MG63 (cell line): ENCODE measurements at regions not wholly inside any gene's neighbourhood (a gene's known extent, or its start where the extent isn't known, plus 50 kb on each side); places are given as distances from the start of the nearest gene placed in this dataset.
"Not testable (repeated sequence)": the region's sequence is repeated elsewhere in the genome, so short reads cannot be mapped to it uniquely, and the experiment has no call there.

Experiments
- DNase-seq: peaks from one replicate; pipeline ENCODE4 v3.0.0-alpha.2; 2020
- H3K27me3 ChIP-seq: fragments of 250-450 bp; sonication (Bioruptor Pico); 2 replicates; pipeline ENCODE4 v1.5.1; 2020; ENCODE audit warnings: mild to moderate bottlenecking, moderate library complexity
- H3K36me3 ChIP-seq: fragments of 250-450 bp; sonication (Bioruptor Pico); 2 replicates; pipeline ENCODE4 v1.5.1; 2020; ENCODE audit warnings: mild to moderate bottlenecking, moderate library complexity
- H3K4me3 ChIP-seq: fragments of 250-450 bp; sonication (Bioruptor Pico); 2 replicates; pipeline ENCODE4 v1.5.1; 2020; ENCODE audit warnings: mild to moderate bottlenecking, moderate library complexity
- H3K9me3 ChIP-seq: fragments of 250-450 bp; sonication (Bioruptor Pico); 2 replicates; pipeline ENCODE4 v1.5.1; 2020; ENCODE audit warnings: mild to moderate bottlenecking, moderate library complexity

DNA sequence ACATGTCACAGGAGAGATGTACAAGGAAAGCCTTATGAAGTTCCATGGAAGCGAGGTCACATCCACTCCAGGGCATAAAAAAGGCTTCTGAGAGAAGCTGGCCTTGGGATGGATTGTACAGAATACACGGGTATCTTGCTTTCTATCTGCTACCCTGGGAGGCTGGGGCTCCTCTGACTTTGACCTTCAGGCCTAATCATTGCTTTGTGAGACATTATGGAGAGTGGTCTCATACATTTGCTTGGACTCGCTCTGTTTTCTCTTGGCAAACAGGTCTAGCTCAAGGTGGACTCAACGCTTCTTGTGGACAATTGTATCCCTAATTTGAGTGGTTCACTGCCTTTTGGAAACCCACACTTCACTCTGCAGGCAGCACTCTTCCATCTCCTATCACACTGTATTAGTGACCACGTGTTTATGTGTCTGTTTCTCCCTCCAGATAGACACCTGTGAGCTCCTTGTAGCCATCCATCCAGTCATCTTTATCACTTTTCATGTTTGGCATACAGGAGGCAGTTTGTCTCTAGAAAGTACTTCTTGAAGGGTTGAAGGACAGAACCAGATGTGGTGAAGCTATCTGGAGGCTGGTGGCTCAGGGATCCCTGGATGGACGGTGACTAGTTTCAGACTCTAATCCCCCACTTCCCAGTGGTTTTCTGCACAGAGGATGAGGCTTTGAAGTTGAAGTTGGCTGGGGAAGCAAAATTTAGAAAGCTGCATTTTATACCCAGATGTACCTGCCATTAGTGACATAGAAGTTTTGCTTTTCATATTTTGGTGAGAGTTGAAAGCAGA is 267.8 kb downstream of the CYRIA start:
- no peaks in the 10 kb centered on the region for H3K27me3 ChIP-seq
- H3K9me3 ChIP-seq = no peaks in the 10 kb centered on the region
- H3K4me3 ChIP-seq = no peak overlapping the region
- no peaks in the 10 kb centered on the region for H3K36me3 ChIP-seq
- no peak for DNase-seq

DNA sequence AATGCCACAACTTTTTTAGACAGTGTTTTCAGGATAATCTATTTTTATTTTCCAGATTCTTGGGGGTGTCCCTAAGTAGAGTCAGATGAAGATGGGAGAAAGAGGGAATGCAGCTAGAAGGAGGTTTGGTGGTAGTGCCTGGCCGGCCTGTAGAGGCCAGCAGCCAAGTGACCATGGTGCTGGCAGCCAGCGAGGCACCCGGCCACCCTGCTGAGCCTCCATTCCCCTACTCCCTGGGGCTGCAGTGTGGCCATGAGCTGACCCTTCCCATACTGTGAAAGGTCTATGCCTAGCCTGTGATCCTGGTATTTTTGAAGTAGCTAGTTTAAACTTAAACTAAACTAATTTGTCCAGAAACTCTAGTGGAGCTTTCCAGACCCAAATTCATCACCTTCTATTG is 268.6 kb downstream of the CYRIA start:
- H3K4me3 ChIP-seq = no peak overlapping the region
- DNase-seq = no peak
- no peaks in the 10 kb centered on the region for H3K27me3 ChIP-seq
- H3K36me3 ChIP-seq = no peaks in the 10 kb centered on the region
- H3K9me3 ChIP-seq = no peaks in the 10 kb centered on the region

DNA sequence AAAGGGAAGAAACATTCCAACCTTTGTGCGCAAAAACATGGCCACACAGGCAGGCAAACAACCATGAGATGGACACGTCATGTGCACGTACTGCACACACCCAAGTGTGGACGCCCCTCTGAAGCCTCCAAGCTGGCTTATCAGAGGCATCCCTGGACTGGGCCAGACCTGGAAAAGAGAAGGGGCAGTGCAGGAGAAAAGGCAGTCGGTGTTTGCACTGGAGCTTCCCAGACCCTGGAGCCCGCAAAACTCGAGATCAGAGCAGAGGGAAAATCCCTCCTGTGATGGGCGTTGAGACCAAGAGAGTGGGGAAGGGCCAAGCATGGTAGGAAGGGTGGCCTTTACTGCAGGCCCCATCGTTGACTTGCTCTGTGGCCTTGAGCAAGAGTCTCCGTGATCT is 269.5 kb downstream of the CYRIA start:
- no peak for DNase-seq
- no peaks in the 10 kb centered on the region for H3K9me3 ChIP-seq
- no peaks in the 10 kb centered on the region for H3K27me3 ChIP-seq
- H3K36me3 ChIP-seq = no peaks in the 10 kb centered on the region
- no peak overlapping the region for H3K4me3 ChIP-seq

DNA sequence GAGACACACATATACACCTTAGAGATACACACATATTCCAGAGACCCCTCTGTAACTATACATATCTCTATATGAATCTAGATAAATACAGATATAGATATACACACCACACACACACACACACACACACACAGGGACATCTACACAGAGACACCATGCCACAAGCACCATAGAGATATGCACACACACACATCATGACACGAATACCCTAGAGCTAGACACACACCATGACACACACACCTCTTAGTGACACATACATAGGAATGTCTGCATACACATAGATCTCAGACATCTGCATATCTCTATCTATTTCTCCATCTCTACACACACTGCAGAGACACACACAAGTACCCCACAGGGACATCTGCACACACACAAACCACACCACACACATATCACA is 270.0 kb downstream of the CYRIA start:
- Histone ChIP-seq H3K9me3 (no peaks in the 10 kb centered on the region), H3K27me3 (no peaks in the 10 kb centered on the region), H3K36me3 (no peaks in the 10 kb centered on the region), H3K4me3 (no peak overlapping the region)
- DNase-seq = no peak

DNA sequence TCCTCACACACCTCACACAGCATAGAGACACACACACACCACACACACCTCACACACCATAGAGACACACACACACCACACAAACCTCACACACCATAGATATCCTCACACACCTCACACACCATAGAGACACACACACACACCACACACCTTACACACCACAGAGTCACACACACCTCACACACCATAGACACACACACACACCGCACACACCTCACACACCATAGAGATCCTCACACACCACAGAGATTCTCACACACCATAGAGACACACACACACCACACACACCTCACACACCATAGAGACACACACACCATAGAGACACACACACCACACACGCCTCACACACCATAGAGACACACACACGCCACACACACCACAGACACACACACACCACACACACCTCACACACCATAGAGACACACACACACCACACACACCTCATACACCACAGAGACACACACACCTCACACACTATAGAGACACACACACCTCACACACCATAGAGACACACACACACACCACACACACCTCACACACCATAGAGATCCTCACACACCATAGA is 270.6 kb downstream of the CYRIA start:
- H3K27me3 ChIP-seq = no peaks in the 10 kb centered on the region
- no peaks in the 10 kb centered on the region for H3K9me3 ChIP-seq
- no peaks in the 10 kb centered on the region for H3K36me3 ChIP-seq
- no peak overlapping the region for H3K4me3 ChIP-seq
- DNase-seq = no peak

DNA sequence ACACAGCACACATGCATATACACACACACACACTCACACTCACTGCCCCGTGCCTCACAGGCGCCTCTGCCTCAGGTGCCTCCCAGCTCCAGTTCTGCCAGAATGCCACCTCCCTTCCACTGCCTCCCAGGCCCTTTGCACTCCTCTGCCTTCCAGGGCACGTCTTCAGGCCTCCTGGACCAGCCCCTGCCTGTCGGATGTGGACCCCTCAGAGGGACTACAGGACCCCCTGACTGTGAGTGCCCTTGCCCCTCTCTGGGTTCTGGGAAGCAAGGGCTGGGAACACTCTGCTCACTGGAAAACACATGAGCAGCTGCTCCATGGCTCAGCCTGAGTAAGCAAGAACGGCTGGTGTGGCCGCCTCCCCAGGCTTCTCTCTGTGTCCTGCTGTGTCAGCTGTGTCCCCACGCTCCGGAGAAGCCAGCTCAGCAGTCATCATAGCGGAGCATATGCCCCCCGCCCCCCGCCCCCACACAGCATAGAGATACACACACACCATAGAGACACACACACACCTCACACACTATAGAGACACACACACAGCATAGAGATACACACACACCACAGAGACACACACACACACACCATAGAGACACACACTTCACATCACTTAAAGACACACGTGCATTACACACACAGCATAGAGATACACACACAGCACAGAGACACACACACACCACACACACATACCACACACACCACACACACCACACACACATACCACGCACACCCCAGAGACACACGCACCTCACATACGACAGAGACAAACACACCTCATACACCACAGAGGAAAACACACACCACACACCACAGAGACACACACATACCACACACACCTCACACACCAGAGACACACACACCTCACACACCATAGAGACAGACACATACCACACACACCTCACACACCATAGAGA is 271.3 kb downstream of the CYRIA start:
- no peaks in the 10 kb centered on the region for H3K9me3 ChIP-seq
- no peak for DNase-seq
- H3K27me3 ChIP-seq = no peaks in the 10 kb centered on the region
- no peaks in the 10 kb centered on the region for H3K36me3 ChIP-seq
- H3K4me3 ChIP-seq = no peak overlapping the region

DNA sequence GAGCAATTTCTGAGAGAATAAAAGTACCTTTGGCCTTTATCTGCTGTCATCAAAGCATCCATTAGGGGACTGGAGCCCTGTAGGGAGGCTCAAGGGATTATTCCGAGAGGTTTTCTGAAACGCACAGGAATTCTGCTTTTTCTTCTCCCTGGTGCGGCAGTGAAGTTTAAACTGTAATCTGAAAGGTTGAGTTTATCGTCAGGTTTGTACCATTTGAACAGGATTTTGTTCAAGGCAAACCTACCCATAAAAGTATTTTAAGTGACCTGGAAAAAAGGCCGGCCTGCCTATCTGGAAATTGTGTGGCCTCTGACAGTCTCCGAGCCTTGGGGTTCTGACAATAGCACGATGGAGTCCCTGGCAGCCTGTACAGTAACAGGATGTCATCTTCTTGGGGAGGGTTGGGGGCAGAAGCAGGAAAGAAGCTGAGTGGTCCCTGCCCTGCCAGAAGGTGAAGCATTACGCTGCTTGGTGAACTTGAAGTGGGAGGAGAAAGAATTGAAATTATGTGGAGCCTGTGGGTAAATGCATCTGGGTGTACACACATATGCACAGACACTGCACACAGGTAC is 272.0 kb downstream of the CYRIA start:
- no peaks in the 10 kb centered on the region for H3K27me3 ChIP-seq
- no peaks in the 10 kb centered on the region for H3K9me3 ChIP-seq
- no peak overlapping the region for H3K4me3 ChIP-seq
- H3K36me3 ChIP-seq = no peaks in the 10 kb centered on the region
- no peak for DNase-seq

DNA sequence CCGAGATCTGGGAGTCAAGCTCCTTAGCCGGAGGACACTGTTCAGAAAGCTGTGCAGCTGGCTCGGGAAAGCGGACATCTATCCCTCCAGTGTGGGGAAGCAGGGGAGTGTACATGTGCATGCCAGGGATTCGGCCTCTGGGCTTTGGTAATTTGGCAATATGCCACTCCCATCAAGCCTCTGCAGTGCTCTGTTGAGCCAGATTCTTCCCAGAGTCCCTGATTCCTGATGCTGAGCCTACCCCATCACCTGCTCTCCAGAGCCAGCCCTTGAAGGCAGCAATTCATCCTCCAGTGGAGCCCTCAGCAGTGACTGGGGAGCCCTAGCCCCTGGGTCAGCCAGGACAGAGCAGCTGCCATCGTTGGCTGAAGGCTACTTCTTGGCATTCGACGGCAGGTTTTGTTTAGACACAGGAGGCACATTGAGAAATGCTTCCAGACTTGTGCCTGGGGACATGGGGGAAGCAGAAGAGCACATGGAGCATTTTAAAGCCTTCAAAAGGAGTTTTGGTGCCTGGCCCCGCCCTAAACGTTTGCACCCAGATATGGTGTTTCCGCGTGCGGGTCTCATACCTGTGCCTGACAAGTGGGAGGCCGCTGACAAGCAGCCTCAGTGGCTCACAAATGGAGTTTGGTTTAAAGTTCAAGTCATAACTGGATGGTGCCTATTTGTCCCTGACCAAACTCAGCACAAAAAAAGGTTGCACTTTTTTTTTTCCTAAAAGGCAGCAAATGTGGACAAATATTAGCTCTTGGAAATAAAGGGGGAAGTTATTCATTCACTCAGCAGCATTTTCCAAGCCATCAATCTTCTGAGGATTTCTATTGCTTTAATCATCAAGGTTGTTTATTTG is 272.8 kb downstream of the CYRIA start:
- Histone ChIP-seq H3K27me3 (no peaks in the 10 kb centered on the region), H3K9me3 (no peaks in the 10 kb centered on the region), H3K4me3 (no peak overlapping the region), H3K36me3 (no peaks in the 10 kb centered on the region)
- DNase-seq = no peak

DNA sequence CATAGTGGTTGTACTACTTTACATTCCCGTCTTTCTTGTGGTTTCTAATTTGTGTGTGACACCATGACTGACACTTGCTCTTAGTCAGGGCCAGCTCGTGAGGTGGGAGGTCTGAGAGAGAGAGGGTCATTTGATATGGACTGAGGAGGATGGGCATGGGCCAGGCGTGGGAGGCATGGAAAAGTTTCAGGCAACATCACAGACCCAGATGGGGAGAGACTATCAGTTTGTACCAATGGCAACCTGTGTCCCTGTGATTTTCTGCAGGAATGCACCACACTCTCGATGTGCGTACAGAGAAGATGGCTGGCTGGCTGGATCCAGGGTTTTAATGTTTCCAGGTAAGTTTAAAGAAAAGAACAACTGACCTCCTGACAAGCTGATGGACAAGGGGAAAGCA is 273.6 kb downstream of the CYRIA start:
- Histone ChIP-seq H3K36me3 (no peaks in the 10 kb centered on the region), H3K4me3 (no peak overlapping the region), H3K27me3 (no peaks in the 10 kb centered on the region), H3K9me3 (no peaks in the 10 kb centered on the region)
- DNase-seq = no peak

DNA sequence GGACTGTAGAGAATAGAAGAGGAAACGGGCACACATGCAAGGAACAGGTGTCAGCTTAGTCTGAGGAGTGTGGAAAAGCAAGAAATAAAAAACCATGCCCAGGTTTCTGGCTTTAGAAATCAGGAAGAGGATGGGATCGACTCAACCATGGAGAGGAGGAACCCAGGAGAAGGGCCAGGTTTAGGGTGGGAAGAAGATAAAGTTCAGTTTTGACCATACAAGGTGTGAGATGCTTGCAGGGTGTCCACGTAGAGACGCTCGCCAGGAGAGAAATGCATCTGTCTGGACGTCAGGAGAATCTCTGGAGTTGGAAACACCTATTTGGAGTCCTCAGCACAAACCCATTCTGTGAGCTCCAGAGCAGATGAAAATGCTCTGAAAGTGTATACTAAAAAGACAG is 275.1 kb downstream of the CYRIA start:
- no peak overlapping the region for H3K4me3 ChIP-seq
- no peaks in the 10 kb centered on the region for H3K9me3 ChIP-seq
- no peaks in the 10 kb centered on the region for H3K27me3 ChIP-seq

DNA sequence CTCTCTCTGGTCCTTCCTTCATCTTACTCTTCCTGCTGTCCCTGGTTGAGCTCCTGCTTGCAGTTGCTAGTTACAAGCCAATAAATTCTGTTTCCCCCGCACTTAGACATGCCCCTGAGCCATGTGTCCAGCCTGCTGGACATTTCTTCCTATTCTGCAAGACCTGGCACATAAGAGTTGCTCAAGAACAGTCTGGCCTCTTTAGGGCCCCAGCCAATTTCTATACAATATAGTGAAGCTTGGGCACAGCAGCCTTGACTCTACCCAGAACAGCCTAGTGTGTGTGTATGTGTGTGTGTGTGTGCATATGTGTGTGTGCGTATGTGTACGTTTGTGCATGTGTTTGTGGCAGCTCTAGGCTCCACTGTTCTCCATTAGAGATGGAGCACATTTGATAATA is 276.0 kb downstream of the CYRIA start:
- Histone ChIP-seq H3K4me3 (no peak overlapping the region), H3K27me3 (no peaks in the 10 kb centered on the region), H3K36me3 (no peaks in the 10 kb centered on the region), H3K9me3 (no peaks in the 10 kb centered on the region)
- no peak for DNase-seq

More for the DNA sequence above, 275.1 kb downstream of the CYRIA start:
- H3K36me3 ChIP-seq = no peaks in the 10 kb centered on the region
- no peak for DNase-seq

DNA sequence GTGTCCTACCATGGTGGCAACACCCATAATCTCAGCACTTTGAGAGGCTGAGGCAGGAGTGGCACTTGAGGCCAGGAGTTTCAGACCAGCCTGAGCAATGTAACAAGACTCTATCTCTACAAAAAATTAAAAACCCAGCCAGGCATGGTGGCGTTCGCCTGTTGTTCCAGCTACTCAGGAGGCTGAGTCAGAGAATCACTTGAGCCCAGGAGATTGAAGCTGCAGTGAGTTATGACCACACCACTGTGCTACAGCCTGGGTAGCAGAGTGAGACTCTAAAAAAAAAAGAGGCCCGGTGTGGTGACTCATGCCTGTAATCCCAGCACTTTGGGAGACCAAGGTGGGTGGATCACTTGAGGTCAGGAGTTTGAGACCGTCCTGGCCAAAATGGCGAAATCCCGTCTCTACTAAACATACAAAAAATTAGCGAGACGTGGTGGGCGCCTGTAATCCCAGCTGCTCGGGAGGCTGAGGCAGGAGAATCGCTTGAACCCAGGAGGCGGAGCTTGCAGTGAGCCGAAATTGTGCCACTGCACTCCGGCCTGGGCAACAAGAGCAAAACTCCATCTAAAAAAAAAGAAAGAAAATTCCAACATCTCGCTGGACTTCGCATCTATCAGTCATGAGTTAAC is 277.3 kb downstream of the CYRIA start:
- H3K4me3 ChIP-seq, H3K27me3 ChIP-seq, H3K9me3 ChIP-seq, H3K36me3 ChIP-seq, DNase-seq: not testable (repeated sequence)

DNA sequence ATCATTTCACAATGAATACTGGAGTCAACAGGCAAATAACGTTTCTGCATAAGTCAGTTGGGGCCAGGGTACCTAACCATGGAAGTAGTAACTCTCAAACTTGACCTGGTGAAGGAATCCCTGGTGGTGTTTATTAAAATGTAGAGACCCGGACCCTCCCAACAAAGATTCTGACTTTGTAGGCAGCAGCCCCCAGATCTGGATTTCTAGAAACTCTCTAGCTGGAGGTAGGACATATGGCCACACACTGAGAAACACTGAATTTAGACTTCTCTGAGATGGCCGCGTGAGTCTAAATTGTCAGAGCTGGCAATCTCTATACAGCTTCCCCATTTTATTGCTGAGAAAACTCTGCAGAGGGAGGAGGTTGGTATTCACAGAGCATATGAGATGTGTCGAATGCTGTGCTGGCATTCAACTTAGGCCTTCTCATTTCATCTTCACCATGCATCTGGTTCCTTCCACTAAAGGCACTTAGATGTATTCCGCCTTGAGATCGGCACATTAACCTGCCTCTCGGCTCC is 278.1 kb downstream of the CYRIA start:
- Histone ChIP-seq H3K4me3 (no peak overlapping the region), H3K9me3 (no peaks in the 10 kb centered on the region), H3K27me3 (no peaks in the 10 kb centered on the region), H3K36me3 (no peaks in the 10 kb centered on the region)
- DNase-seq = no peak

DNA sequence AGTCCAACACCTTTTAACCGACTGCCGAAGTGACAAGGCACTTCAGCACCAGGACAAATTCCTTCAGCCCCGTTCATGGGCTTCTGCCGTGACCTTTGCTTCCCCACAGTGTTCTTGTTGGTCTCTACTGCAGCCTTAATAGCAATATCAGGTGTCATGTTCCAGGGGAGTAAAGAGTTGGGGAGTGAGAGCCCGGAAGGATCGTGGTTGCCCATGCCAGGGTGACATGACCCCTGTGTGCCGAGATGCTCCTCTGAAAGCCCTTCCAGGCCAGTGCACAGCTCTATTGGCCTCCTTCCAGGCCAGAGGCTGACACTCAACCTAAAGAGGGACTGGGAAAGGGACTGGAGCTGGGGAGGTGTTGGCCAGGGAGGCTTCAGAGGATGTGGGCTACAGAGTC is 279.2 kb downstream of the CYRIA start:
- DNase-seq = no peak

DNA sequence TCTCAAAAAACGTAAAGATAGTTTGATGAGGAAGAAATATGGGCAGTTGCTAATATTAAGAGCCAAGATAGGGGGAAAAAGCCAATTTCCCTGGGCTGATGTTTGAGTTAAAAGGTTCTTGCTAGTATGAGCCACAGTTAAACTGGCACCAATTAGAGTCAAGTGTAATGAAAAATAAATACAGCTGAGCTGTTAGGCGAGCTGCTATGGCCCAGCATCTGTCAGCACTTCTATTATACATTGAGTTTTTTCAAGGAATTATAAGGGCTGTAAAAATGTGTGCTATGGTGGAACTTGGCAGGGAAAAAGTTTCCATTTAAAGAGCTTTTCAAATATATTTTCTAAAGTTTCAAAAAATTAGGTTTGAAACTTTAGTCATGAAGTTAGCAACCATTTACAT is 279.6 kb downstream of the CYRIA start:
- Histone ChIP-seq H3K4me3 (no peak overlapping the region), H3K27me3 (no peaks in the 10 kb centered on the region), H3K36me3 (no peaks in the 10 kb centered on the region), H3K9me3 (no peaks in the 10 kb centered on the region)
- no peak for DNase-seq

More for the DNA sequence above, 279.2 kb downstream of the CYRIA start:
- Histone ChIP-seq H3K4me3 (no peak overlapping the region), H3K36me3 (no peaks in the 10 kb centered on the region), H3K9me3 (no peaks in the 10 kb centered on the region), H3K27me3 (no peaks in the 10 kb centered on the region)

DNA sequence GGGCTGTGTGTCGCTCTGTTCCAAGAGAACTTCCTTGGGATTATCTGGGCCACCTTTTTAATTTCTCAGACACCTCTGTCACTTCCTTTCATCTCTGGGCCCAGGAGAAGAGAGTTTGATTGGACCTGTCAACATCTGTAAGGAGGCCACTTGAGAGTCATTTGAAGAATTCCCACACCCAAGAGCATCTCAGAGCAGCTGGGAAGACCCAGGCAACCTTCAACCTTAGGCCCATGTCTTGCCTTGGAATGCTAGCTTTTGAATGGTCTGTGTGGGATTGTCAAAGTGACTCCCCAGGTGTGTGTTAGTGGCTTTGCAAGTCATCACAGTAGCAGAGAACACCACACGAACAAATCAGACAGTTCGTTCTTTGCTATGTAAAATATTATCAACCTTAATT is 280.3 kb downstream of the CYRIA start:
- Histone ChIP-seq H3K9me3 (no peaks in the 10 kb centered on the region), H3K36me3 (no peaks in the 10 kb centered on the region), H3K27me3 (no peaks in the 10 kb centered on the region), H3K4me3 (no peak overlapping the region)
- DNase-seq = no peak
